Dendritic cell treated with granulocyte-macrophage colony-stimulating factor and Interleukin-4, amounts not matched to agents 40 ng/mL and 50 ng/mL, for 4 days (primary cell): ENCODE measurements at regions not wholly inside any gene's neighbourhood (a gene's known extent, or its start where the extent isn't known, plus 50 kb on each side); places are given as distances from the start of the nearest gene placed in this dataset.

Source experiments
- H3K27ac Mint-ChIP-seq: one replicate; pipeline ENCODE4 v1.8.0; 2022; ENCODE audit warnings: mild to moderate bottlenecking, mixed read lengths
- H3K27me3 Mint-ChIP-seq: one replicate; pipeline ENCODE4 v1.8.0; 2022; ENCODE audit warnings: mild to moderate bottlenecking, mixed read lengths
- H3K36me3 Mint-ChIP-seq: one replicate; pipeline ENCODE4 v1.8.0; 2022; ENCODE audit warnings: low read depth, mixed read lengths
- H3K4me1 Mint-ChIP-seq: one replicate; pipeline ENCODE4 v1.8.0; 2022; ENCODE audit warnings: low read depth, mixed read lengths
- H3K4me3 Mint-ChIP-seq: one replicate; pipeline ENCODE4 v1.8.0; 2022; ENCODE audit warnings: mild to moderate bottlenecking, moderate library complexity, mixed read lengths
- H3K9me3 Mint-ChIP-seq: one replicate; pipeline ENCODE4 v1.8.0; 2022; ENCODE audit warnings: mixed read lengths
- intact Hi-C: fragments of 100-400 bp; cut with micrococcal nuclease; formaldehyde crosslinking; loops from one replicate; pipeline ENCODE4 v1.15.0; 2022

GRCh38 chr20:19077370-19078220, 134.8 kb upstream of the SLC24A3 start:
- no peaks in the 10 kb centered on the region for H3K27me3 Mint-ChIP-seq
- intact Hi-C loops: no loop called here
- no peaks in the 10 kb centered on the region for H3K36me3 Mint-ChIP-seq
- no peak overlapping the region for H3K4me3 Mint-ChIP-seq
- H3K27ac Mint-ChIP-seq: no peak overlapping the region
- peaks cover 28% of the 10 kb centered on the region for H3K4me1 Mint-ChIP-seq
- no peaks in the 10 kb centered on the region for H3K9me3 Mint-ChIP-seq

GRCh38 chr20:19078448-19079373, 133.7 kb upstream of the SLC24A3 start:
- Mint-ChIP-seq H3K4me1 (peaks cover 28% of the 10 kb centered on the region), H3K36me3 (no peaks in the 10 kb centered on the region), H3K4me3 (no peak overlapping the region), H3K9me3 (no peaks in the 10 kb centered on the region), H3K27ac (no peak overlapping the region), H3K27me3 (no peaks in the 10 kb centered on the region)
- intact Hi-C loops: no loop called here

DNA sequence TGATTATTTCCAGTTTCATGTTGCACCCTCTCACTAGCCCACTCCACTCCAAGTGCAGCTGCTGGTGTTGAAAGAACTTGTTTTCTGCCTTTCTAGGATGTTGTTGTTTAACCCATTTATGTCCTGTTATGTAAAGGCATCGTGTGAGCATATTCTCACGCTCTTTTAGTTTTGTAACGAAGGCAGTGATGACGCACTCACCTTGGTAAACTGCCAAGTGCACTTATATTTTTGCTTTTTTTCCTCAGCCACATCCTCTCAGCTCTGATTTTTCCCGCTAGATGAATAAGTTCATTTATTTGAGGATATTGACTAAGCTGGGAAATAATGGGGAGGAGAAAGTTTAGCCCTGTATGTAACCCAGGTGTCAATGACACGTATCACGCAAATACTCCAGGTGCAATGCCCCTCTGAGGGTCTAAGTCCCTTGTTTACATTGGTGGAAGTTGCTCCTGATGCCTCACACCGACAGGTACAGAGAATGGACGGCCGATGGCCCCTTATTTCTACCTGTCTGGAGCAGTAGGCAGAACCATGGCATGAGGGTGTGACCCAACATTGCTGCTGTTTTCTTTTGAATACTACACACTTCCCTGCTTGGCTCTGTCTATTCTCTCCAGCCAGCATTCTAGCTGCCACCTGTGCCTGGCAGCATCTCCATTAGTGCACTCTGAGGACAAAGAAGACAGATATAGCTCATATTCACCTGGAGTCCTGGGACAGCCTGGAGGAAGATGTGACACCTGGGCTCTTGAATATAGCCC, 132.7 kb upstream of the SLC24A3 start:
- Mint-ChIP-seq H3K4me1 (peaks cover 22% of the 10 kb centered on the region), H3K36me3 (no peaks in the 10 kb centered on the region), H3K9me3 (no peaks in the 10 kb centered on the region), H3K27me3 (no peaks in the 10 kb centered on the region), H3K27ac (no peak overlapping the region), H3K4me3 (no peak overlapping the region)
- intact Hi-C loops: no loop called here

- Mint-ChIP-seq H3K36me3 (no peaks in the 10 kb centered on the region), H3K9me3 (no peaks in the 10 kb centered on the region), H3K27me3 (no peaks in the 10 kb centered on the region), H3K27ac (no peak overlapping the region), H3K4me3 (no peak overlapping the region), H3K4me1 (peaks cover 6% of the 10 kb centered on the region)
- intact Hi-C loops: no loop called here
Measured at GRCh38 chr20:19081937-19082336, 130.5 kb upstream of the SLC24A3 start.

DNA sequence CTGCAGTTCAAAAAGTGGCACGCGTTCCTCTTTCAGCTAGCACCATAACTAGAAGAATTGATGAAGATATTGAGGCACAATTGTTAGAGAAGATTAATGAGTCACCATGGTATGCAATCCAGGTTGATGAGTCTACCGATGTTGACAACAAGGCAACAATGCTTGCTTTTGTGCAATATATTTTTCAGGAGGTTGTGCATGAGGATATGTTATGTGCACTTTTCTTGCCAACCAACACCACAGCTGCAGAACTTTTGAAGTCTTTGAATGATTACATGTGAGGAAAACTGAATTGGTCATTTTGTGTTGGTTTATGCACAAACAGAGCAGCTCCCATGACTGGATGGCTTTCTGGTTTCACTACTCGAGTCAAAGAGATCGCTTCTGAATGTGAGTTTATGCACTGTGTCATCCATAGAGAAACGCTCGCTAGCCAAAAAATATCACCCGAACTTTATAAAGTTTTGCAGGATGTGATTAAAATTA, 129.3 kb upstream of the SLC24A3 start:
- H3K36me3 Mint-ChIP-seq: no peaks in the 10 kb centered on the region
- no peaks in the 10 kb centered on the region for H3K4me1 Mint-ChIP-seq
- intact Hi-C loops: no loop called here
- H3K27ac Mint-ChIP-seq: no peak overlapping the region
- no peaks in the 10 kb centered on the region for H3K9me3 Mint-ChIP-seq
- no peak overlapping the region for H3K4me3 Mint-ChIP-seq
- H3K27me3 Mint-ChIP-seq: no peaks in the 10 kb centered on the region

GRCh38 chr20:19090332-19090731, 122.1 kb upstream of the SLC24A3 start:
- H3K36me3 Mint-ChIP-seq: no peaks in the 10 kb centered on the region
- intact Hi-C loops: no loop called here
- no peak overlapping the region for H3K27ac Mint-ChIP-seq
- no peak overlapping the region for H3K4me3 Mint-ChIP-seq
- H3K4me1 Mint-ChIP-seq: no peaks in the 10 kb centered on the region
- peaks cover 1% of the 10 kb centered on the region for H3K27me3 Mint-ChIP-seq
- H3K9me3 Mint-ChIP-seq: no peaks in the 10 kb centered on the region

GRCh38 chr20:19094959-19095541, 117.4 kb upstream of the SLC24A3 start:
- intact Hi-C loops: no loop called here
- H3K36me3 Mint-ChIP-seq: no peaks in the 10 kb centered on the region
- no peak overlapping the region for H3K4me3 Mint-ChIP-seq

DNA sequence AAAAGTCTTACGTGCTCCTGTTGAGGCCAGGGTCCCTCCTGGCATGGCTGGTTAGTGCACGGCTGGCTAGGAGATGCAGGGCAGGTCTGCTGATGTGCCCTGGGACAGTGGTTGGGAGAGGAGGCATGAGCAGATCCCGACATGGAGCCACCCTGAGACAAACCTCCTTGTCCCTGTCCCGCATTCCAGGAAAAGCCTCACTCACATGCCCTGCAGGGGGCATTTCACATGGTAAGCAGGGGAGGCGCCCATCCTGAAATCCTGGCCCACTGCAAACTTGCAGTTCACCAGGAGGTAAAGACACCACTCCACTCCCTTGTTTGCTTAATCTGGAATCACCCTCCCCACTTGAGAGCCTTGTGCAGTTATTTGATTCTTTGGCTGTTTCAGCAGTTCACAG, 116.7 kb upstream of the SLC24A3 start:
- Mint-ChIP-seq H3K27ac (no peak overlapping the region), H3K36me3 (no peaks in the 10 kb centered on the region), H3K4me1 (peaks cover 23% of the 10 kb centered on the region), H3K27me3 (peaks cover 1% of the 10 kb centered on the region), H3K9me3 (no peaks in the 10 kb centered on the region), H3K4me3 (no peak overlapping the region)
- intact Hi-C loops: no loop called here

More at GRCh38 chr20:19094959-19095541, 117.4 kb upstream of the SLC24A3 start:
- Mint-ChIP-seq H3K4me1 (peaks cover 23% of the 10 kb centered on the region), H3K27ac (no peak overlapping the region), H3K27me3 (peaks cover 1% of the 10 kb centered on the region), H3K9me3 (no peaks in the 10 kb centered on the region)

DNA sequence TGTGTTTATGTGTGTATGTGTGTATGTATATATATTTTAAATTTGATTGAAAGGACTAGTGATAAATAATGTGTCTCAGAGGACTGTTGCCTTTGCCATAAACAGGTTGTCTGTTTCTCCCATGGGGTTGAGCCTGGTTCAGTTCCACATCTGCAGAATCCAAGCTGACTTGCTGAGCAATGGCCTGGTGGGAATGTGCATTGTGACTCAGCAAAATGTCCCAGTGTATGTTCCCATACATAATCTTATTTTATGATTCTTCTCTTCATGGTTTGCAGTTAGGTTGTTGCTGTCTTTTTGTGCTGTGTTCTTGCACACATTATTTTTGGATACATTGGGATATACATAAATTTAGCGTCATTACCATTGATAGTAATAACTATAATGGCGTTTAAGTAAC, 115.6 kb upstream of the SLC24A3 start:
- Mint-ChIP-seq H3K4me1 (peaks cover 23% of the 10 kb centered on the region), H3K27ac (no peak overlapping the region), H3K9me3 (no peaks in the 10 kb centered on the region), H3K36me3 (no peaks in the 10 kb centered on the region), H3K4me3 (no peak overlapping the region), H3K27me3 (no peaks in the 10 kb centered on the region)
- intact Hi-C loops: no loop called here

GRCh38 chr20:19098117-19098516, 114.3 kb upstream of the SLC24A3 start:
- intact Hi-C loops: no loop called here
- H3K4me3 Mint-ChIP-seq: no peak overlapping the region
- H3K4me1 Mint-ChIP-seq: peaks cover 23% of the 10 kb centered on the region
- no peaks in the 10 kb centered on the region for H3K9me3 Mint-ChIP-seq
- H3K36me3 Mint-ChIP-seq: no peaks in the 10 kb centered on the region
- no peak overlapping the region for H3K27ac Mint-ChIP-seq
- H3K27me3 Mint-ChIP-seq: no peaks in the 10 kb centered on the region

- intact Hi-C loops: no loop called here
- H3K4me1 Mint-ChIP-seq: peaks cover 23% of the 10 kb centered on the region
- H3K27me3 Mint-ChIP-seq: no peaks in the 10 kb centered on the region
- H3K4me3 Mint-ChIP-seq: no peak overlapping the region
- H3K27ac Mint-ChIP-seq: no peak overlapping the region
- H3K36me3 Mint-ChIP-seq: no peaks in the 10 kb centered on the region
- H3K9me3 Mint-ChIP-seq: no peaks in the 10 kb centered on the region
Measured at GRCh38 chr20:19098806-19099578, 113.5 kb upstream of the SLC24A3 start.

GRCh38 chr20:19099596-19100545, 112.6 kb upstream of the SLC24A3 start:
- no peak overlapping the region for H3K27ac Mint-ChIP-seq
- peaks cover 23% of the 10 kb centered on the region for H3K4me1 Mint-ChIP-seq
- H3K4me3 Mint-ChIP-seq: no peak overlapping the region
- no peaks in the 10 kb centered on the region for H3K9me3 Mint-ChIP-seq
- no peaks in the 10 kb centered on the region for H3K36me3 Mint-ChIP-seq
- intact Hi-C loops: no loop called here
- no peaks in the 10 kb centered on the region for H3K27me3 Mint-ChIP-seq
